GM20431 (cell line): ENCODE measurements at regions not wholly inside any gene's neighbourhood (a gene's known extent, or its start where the extent isn't known, plus 50 kb on each side); places are given as distances from the start of the nearest gene placed in this dataset.
"Not testable (repeated sequence)": the region's sequence is repeated elsewhere in the genome, so short reads cannot be mapped to it uniquely, and the experiment has no call there.

Source experiments
- in situ Hi-C: fragments of 300-500 bp; cut with MseI, MboI; formaldehyde crosslinking; loops from one replicate; pipeline ENCODE4 v1.15.0; 2020; ENCODE audit warnings: low sequenced_read_pairs; ENCODE audit not compliant: unreplicated experiment

DNA sequence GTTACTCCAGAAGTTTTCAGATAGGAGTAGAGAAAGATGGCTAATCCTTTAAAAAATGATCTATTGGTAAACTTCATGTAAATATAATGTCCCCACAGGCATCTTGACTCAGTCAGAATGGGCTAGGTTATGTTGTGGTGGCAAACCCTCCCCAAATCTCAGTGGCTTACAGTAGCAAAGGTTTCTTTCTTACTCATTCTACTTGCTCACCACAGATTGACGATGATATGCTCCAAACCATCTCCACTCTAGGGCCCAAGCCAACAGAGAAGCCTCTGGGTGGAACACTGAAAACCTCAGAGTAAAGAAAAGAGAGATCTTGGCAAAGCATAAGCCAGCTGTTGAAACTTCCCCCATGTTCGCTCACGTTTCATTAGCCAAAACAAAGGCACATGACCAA, 146.4 kb downstream of the EMP1 start:
- in situ Hi-C loops, result no loop called here

DNA sequence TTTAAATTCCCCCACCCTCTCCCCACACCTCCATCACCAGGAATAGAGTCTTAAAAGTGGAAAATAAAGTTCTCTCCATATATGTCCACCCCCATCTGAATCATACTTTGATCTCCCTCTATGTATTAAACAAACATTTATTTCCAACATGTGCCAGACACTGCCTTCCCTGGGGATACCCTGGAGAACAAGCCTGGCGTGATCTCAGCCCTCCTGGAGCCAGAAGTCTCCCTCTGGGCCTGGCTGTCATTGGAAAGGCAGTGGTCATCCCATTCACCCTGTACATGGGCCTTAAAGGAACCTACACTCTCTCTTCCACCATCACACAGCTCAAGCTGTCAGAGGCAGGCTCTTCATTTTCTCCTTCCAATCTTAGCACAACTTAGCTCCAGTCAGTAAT, 143.6 kb downstream of the EMP1 start:
- in situ Hi-C loops, result no loop called here

DNA sequence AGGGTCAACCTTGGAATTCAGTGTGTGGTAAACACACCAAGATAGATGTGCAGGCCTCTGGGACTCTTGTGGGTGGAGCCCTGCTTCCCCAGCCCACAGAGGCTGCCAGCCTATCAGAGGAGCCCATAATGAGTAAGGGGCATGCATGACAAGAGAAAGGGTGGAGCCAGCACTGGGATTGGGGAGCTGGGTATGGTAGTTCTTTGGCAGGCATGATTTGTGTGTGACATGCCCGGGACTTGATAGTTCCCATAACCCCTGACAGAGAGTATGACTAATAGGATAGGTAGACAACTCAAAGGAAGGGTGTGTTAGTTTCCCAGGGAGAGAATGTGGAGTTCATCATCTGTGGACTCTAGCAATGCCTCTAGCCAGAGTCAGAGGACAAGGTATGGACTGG, 143.0 kb downstream of the EMP1 start:
- in situ Hi-C loops, result no loop called here

GRCh38 chr12:13339091-13339490, 142.6 kb downstream of the EMP1 start:
- in situ Hi-C loops, result no loop called here

GRCh38 chr12:13337791-13338190, 141.3 kb downstream of the EMP1 start:
- in situ Hi-C loops, result no loop called here

GRCh38 chr12:13336216-13336615, 139.7 kb downstream of the EMP1 start:
- in situ Hi-C loops, result no loop called here

DNA sequence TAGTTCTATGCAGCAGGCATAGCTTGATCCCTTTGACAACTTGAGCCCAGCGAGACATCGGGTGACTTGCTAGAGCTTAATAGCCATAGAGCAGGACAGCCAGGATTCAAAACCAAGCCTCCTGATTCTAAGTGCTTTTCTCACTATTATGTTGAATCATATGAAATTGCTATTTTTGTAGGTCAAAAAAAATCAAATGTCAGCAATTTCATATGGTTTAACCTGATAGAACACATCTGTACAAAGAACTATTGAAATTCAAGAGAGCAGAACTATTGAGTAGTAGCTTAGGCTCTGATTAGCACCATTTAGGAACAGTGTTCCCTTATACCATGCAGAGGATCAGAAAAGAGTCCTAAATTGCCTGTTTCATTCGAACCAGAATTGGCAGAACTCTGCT, 132.0 kb downstream of the EMP1 start:
- in situ Hi-C loops, result no loop called here

GRCh38 chr12:13326076-13326475, 129.6 kb downstream of the EMP1 start:
- in situ Hi-C loops, result no loop called here

- in situ Hi-C loops, result not testable (repeated sequence)
Measured at GRCh38 chr12:13325037-13325436, 128.5 kb downstream of the EMP1 start.

DNA sequence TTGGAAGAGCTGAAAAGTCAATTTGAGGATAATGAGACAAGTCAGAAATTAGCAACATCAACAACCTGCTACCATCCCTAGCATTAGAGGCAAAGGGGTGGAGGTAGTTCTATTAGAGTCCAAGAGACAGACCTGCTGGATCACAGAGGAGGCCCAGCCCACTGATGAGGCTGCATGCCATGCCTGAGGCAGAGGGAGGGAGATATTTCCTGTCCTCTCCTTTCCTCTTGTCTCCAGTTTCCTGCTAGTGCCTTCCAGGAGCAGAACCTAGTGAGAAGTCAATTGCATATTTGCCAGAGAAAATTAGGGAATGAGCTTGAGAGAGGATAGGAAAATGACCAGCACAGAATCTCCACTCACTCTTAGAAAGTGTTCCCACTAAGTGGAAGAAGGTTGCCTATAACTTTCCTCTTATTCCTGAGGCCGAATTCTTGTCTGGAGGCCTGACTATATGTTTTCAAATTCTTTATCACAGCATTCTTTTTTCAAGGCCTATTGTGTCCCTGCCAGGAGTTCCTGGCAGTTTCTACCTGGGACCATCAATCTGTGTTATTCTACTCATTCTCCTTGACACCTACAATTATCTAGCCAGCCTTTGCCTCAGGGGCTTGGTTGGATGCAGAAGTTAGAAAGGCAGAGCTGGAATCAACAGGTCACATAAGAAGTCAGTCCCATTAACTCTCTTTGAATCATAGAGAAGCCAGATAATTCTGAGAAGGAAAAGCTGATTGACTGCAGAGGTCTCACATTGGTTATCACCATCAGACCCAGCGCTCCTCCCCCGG, 121.9 kb downstream of the EMP1 start:
- in situ Hi-C loops, result no loop called here

GRCh38 chr12:13316587-13317246, 120.2 kb downstream of the EMP1 start:
- in situ Hi-C loops, result no loop called here

GRCh38 chr12:13313886-13314285, 117.4 kb downstream of the EMP1 start:
- in situ Hi-C loops, result no loop called here

DNA sequence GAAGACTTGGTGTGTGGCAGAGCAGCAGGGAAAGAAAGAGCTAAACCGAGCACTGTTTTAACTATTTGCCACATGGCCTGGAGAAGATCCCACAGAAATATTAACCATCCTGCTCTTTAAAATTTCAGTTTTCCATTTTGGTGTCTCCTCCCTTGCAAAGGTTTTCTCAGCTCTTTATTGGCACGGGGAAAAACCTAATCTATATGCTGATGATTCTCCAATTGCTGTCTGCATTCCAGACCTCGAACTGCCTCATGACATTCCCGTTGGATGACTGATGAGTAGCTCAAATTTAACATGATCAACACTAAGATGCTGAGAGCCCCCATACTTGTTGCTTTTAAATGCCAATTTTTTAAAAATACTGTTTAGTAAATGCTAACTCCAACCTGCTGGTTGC, 115.0 kb downstream of the EMP1 start:
- in situ Hi-C loops, result no loop called here

DNA sequence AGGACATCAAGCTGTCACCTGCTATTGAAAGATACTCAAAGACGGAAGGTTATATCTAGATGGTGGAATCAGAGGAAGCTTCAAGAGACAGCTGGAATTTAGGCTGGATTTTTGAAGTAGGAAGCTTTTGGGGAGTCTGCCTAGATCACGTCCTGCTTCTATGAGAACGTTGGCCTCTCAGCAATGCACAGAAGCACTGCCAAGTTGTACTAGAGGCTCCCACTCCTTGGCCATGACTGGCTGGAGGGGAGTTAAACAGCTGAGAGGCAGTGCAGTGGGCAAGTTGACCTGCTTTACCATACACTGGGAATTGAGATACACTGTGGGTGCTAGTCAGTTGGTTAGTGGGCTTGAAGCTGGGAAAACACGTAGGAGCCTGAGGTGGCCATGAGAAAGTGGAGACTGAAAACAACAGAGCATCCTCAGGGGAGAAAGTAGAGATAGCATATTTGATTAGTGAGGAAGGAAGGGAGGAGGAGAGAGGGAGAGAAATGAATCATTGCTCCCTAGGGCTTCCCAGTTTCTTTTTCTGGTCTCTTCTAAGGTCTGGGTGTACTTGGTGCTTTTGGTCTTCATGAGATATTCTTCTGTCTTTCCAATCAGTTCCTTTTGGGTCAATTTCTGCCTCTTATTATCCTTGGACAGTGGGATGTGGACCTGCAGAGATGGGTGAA, 110.8 kb downstream of the EMP1 start:
- in situ Hi-C loops, result no loop called here

- in situ Hi-C loops, result no loop called here
Measured at GRCh38 chr12:13304924-13305323, 108.4 kb downstream of the EMP1 start.

GRCh38 chr12:13299457-13299856, 102.9 kb downstream of the EMP1 start:
- in situ Hi-C loops, result no loop called here

DNA sequence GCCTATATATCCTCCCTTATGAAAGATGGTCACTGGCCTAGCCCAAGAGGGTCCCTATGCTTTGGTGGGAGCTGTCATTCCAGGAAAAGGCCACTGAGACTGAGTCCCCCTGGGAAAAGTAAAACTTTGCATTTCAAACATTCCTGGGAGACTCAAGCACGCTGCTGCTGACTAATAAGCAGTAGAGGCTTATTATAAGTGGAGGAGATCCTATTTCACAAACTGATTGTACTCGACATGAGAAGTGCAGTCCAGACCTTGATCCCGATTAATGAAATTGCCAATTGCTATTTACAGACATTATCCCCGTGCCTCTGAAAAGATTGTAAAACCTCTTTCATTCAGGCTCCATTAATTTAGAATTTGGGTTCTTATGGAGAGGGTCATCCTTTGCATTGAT, 96.6 kb downstream of the EMP1 start:
- in situ Hi-C loops, result no loop called here

DNA sequence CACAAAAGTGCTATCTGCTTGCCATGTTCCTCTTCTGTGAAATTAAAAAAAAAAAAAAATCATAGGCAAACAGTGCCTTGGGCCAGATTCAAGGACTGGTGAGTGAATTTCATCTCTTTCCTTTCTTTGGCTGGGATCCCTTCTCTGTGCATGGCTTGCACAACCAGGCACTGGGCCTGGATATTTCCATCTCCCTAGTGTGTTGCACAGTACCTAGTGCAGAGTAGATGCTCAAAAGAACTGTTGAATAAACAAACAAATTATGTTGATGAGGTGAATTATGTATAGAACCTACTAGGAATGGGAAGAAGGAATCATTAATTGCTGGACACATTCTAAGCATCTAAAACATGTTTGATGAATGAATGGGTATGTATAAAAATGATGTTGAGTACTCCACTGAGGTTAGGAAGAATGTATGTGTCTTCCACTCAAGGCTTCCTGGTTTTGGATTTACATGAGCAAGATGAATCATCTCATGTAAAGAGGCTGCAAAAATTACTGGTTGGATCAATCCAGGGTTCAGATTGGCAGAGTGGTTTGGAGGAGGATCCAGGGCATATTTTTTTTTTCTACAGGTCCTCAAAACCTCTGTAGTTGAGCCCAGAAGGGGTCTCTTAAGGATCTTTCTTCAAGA, 93.2 kb downstream of the EMP1 start:
- in situ Hi-C loops, result no loop called here

- in situ Hi-C loops, result no loop called here
Measured at GRCh38 chr12:13288937-13289652, 92.6 kb downstream of the EMP1 start.

DNA sequence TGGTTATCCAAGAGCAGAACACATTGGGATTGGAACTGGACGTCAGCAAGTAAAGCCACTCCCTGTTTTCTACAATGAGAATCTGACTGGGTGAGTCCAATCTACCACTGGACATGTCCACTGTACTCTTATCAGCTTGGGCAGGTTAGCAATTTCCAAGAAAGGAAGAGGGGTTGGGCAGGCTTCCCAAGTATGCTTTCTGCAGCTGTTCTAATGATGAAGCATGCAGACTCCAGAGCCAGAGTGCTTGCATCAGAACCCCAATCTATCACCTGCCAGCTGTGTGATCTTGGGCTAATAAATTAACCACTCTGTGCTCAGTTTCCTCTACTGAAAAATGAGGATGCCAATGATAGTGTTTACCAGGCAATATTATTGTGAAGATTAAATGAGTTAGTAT, 92.0 kb downstream of the EMP1 start:
- in situ Hi-C loops, result no loop called here
